GM21723 (cell line): ENCODE measurements at regions not wholly inside any gene's neighbourhood (a gene's known extent, or its start where the extent isn't known, plus 50 kb on each side); places are given as distances from the start of the nearest gene placed in this dataset.

Experiments used
- ATAC-seq: cut with Tn5 transposase; IDR thresholded peaks from one replicate; pipeline ENCODE4 v1.9.1; 2021; ENCODE audit warnings: mild to moderate bottlenecking, moderate library complexity; ENCODE audit not compliant: unreplicated experiment

- ATAC-seq = no peak
Observed at GRCh38 chr2:217220228-217221013, 360.6 kb upstream of the TNP1 start.

- ATAC-seq = no peak
Observed at GRCh38 chr2:217219164-217219520, 359.3 kb upstream of the TNP1 start.

- peak; percentile 70 for ATAC-seq
Observed at GRCh38 chr2:217218269-217219163, 358.7 kb upstream of the TNP1 start.

GRCh38 chr2:217216982-217217381 lies 357.1 kb upstream of the TNP1 start:
- no peak for ATAC-seq

GRCh38 chr2:217216316-217216715 lies 356.5 kb upstream of the TNP1 start:
- ATAC-seq = no peak

GRCh38 chr2:217215877-217216276 lies 356.0 kb upstream of the TNP1 start:
- ATAC-seq = no peak

GRCh38 chr2:217208867-217209266 lies 349.0 kb upstream of the TNP1 start:
- ATAC-seq = no peak

- ATAC-seq = no peak
Observed at GRCh38 chr2:217207699-217208010, 347.8 kb upstream of the TNP1 start.

- no peak for ATAC-seq
Observed at GRCh38 chr2:217206907-217207698, 347.2 kb upstream of the TNP1 start.

- ATAC-seq = no peak
Observed at GRCh38 chr2:217206016-217206725, 346.3 kb upstream of the TNP1 start.

- ATAC-seq = no peak
Observed at GRCh38 chr2:217204358-217204757, 344.5 kb upstream of the TNP1 start.

GRCh38 chr2:217203086-217203485 lies 343.2 kb upstream of the TNP1 start:
- no peak for ATAC-seq

- no peak for ATAC-seq
Observed at GRCh38 chr2:217199255-217199630, 339.4 kb upstream of the TNP1 start.

- no peak for ATAC-seq
Observed at GRCh38 chr2:217195658-217196446, 336.0 kb upstream of the TNP1 start.

- ATAC-seq = no peak
Observed at GRCh38 chr2:217195016-217195415, 335.2 kb upstream of the TNP1 start.

- no peak for ATAC-seq
Observed at GRCh38 chr2:217193431-217194340, 333.8 kb upstream of the TNP1 start.

GRCh38 chr2:217192366-217192765 lies 332.5 kb upstream of the TNP1 start:
- ATAC-seq = no peak

GRCh38 chr2:217189747-217190146 lies 329.9 kb upstream of the TNP1 start:
- ATAC-seq = no peak

GRCh38 chr2:217189131-217189530 lies 329.3 kb upstream of the TNP1 start:
- ATAC-seq = no peak
